SW480 (cell line): ENCODE measurements at regions not wholly inside any gene's neighbourhood (a gene's known extent, or its start where the extent isn't known, plus 50 kb on each side); places are given as distances from the start of the nearest gene placed in this dataset.

Experiments used
- DNase-seq: peaks from one replicate; pipeline ENCODE4 v3.0.0-alpha.2; 2016; ENCODE audit warnings: low spot score

- DNase-seq: no peak
Measured at GRCh38 chr13:51518827-51519226, 65.4 kb upstream of the WDFY2 start.

GRCh38 chr13:51519771-51520216 lies 64.5 kb upstream of the WDFY2 start:
- no peak for DNase-seq

GRCh38 chr13:51520524-51520923 lies 63.7 kb upstream of the WDFY2 start:
- DNase-seq: no peak

GRCh38 chr13:51523082-51523518 lies 61.2 kb upstream of the WDFY2 start:
- DNase-seq: no peak

- DNase-seq: peak; percentile 58
Measured at GRCh38 chr13:51524312-51524711, 60.0 kb upstream of the WDFY2 start.

- DNase-seq: no peak
Measured at GRCh38 chr13:51524829-51525566, 59.3 kb upstream of the WDFY2 start.

GRCh38 chr13:51525567-51526167 lies 58.6 kb upstream of the WDFY2 start:
- DNase-seq: no peak

- DNase-seq: no peak
Measured at GRCh38 chr13:51526202-51526601, 58.1 kb upstream of the WDFY2 start.

- DNase-seq: no peak
Measured at GRCh38 chr13:51532736-51533197, 51.5 kb upstream of the WDFY2 start.

GRCh38 chr13:51534041-51534817 lies 50.0 kb upstream of the WDFY2 start:
- DNase-seq: peak; percentile 80
